NCI-H2081 (cell line): ENCODE measurements at regions not wholly inside any gene's neighbourhood (a gene's known extent, or its start where the extent isn't known, plus 50 kb on each side); places are given as distances from the start of the nearest gene placed in this dataset.
A peak's percentile ranks its signal among the peaks of the same experiment; 100 is the strongest.
"Not testable (repeated sequence)": the region's sequence is repeated elsewhere in the genome, so short reads cannot be mapped to it uniquely, and the experiment has no call there.

Experiments
- DNase-seq, 2 experiments: peaks; one replicate each; lab custom pipeline; 2025; lab: John Stamatoyannopoulos, UW

DNA sequence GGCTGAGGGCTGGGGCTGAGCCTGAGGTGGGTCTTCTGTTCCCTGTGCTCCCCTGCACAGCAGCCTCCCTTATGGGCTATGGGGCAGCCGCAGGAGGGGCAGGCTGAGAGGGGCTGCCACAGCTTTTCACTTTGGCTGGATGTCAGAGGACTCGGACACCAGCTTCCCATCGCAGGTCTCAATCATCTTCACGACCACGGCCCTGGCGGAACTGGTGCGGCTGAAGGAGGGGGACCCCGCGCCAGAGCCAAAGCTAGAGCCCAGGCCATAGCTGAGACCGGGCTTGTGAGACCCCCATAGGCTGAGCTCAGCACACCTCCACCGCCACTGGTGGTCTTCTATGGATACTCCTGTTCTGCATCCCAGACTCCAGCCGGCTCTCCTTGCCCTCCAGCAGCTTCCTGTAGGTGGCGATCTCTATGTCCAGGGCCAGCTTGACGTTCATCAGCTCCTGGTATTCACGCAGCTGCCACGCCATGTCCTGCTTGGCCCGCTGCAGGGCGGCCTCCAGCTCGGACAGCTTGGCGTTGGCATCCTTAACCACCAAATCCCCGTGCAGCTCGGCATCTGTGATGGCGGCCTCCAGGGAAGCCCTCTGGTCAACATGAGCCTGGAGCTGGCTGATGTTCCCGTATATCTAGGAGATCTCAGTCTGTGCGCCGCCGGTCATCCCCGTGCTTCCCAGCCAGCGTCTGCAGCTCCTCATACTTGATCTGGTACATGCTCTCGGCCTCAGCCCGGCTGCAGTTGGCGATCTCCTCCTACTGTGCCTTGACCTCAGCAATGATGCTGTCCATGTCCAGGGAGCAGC lies 181.7 kb upstream of the SYNPR start:
- DNase-seq, result no peak

GRCh38 chr3:63097396-63097795 lies 180.7 kb upstream of the SYNPR start:
- DNase-seq, result no peak

GRCh38 chr3:63116922-63117321 lies 161.2 kb upstream of the SYNPR start:
- no peak for DNase-seq

DNA sequence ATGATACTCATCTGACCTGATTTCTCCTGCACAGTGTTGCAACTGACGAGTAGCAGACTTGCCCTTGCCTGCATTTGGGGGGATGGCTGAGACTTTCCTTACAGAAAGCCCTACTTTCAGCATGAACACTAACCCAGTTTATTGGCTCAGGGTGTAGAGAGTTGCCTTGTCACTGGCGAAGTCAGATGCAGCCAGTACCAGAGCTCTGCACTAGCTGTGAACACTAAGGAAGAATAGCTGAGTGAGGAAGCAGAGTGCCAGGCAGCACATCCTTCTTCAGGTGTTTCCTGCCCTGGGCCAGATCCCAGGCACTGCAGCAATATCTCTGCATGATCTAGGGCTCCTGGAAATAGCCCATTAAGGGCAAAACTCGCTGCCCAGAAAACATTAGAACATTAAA lies 154.0 kb upstream of the SYNPR start:
- no peak for DNase-seq

DNA sequence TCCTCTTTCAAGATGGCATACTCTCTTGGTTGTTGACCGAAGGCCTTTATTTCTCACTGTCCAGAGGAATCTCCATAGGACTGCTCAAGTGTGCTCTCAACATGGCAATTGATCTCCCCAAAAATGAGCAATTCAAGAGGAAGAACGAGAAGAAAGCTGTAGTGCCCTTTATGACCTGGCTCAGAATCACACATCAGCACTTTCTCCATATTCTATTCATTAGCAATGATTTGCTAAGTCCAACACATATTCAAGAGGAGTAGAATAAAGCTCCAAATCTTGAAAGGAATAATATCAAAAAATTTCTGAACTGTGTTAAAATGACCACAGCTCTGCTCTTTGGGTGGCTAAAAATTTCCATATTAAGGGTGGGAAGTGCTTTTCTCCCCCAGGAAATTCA lies 151.6 kb upstream of the SYNPR start:
- no peak for DNase-seq

DNA sequence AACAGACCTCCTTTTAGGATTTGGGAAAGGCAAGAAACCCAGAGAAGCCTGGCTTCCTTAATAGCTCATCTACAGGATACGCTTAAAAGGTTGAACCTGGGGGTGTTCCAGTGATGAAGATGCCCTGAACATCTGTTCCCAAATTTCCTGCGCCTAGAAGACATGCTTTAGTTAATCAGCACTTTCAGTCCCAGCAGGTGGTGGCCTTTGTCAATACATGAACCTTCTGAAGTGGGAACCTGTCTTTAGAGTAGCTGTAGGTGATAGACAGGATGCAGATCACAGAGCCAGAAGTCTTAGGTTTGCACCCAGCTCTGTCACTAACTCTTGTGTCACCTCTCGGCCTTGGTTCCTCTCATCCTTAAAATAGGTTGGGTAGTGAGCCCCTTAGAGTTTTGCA lies 149.7 kb upstream of the SYNPR start:
- DNase-seq, result no peak

- DNase-seq, result no peak
Observed at GRCh38 chr3:63130625-63131024, 147.5 kb upstream of the SYNPR start.

DNA sequence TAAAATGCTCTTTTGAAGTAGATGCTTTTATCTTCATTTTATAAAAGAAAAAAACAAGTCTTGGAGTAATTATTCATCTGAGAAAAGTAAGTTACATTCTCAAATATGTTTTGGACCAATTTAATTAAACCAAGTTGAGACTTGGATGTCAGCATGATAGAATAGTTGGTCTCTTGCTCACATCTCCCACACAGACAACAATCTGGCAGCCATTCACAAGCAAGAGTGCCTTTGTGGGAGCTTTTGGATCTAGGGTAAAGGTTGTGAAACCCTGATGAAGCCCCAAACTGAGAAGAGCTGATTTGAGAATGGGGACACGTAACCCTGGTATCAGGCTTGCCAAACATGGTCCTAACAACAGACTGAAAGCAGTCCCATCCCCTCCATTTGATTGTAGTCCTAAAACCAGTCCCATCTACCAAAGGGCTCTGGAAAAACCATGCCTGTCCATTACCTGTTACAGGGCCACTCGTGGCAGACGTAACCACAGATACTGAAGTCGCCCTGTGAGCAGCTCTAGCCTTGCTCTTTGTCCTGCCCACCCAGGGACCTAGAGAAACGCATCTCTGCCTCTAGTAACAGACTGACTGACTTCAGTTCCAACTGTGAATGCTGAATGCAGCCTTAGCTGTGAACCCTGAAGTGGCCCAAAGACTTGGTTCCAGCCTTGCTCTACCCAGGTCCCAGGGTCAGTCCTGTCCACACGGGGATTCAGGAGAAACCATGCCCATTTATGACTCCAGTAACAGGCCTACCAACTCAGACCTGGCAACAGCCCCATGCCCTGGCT lies 145.5 kb upstream of the SYNPR start:
- no peak for DNase-seq

DNA sequence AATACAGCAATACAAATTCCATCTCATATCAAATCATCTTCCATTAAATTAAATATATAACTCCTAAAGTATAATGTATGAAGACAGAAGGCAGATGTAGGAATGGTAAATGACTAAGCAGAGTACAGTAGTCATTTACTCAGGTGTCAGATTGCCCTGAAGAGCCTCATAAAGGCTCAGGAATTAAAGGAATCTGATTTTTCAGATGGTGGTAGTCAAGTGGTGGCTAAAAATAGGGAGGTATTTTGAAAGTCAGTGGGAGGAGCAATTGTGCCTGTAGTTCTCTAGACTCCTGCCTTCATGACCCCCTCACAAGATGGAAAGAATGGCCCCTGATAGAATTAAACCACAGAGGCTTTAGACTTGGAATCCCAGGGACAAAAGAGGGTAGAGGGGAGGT lies 142.7 kb upstream of the SYNPR start:
- no peak for DNase-seq

GRCh38 chr3:63136249-63136648 lies 141.9 kb upstream of the SYNPR start:
- DNase-seq, result not testable (repeated sequence)

- no peak for DNase-seq
Observed at GRCh38 chr3:63142681-63143080, 135.4 kb upstream of the SYNPR start.

GRCh38 chr3:63146154-63146553 lies 132.0 kb upstream of the SYNPR start:
- no peak for DNase-seq

- DNase-seq, result no peak
Observed at GRCh38 chr3:63150880-63151279, 127.2 kb upstream of the SYNPR start.

- no peak for DNase-seq
Observed at GRCh38 chr3:63151897-63152296, 126.2 kb upstream of the SYNPR start.

- DNase-seq, result no peak
Observed at GRCh38 chr3:63159764-63160163, 118.3 kb upstream of the SYNPR start.

DNA sequence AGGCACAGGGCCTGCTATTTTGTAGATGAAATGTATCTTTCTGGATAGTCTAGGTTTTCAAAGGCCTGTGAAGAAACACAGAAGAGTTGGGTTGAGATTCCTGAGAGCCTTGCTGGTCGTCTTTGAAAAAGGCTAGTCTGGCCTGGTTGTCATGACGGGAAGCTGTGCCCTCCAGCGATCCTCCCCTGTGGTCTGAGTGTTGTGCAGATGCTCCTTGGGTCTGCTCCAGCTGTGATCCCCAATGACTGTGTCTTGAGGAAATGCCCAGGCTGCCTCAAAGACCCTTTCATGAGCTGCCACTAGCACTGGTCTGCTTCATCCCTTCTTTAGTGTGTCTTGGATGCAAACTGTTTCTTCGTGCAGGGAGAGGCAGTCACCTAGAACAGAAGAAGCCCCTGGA lies 111.0 kb upstream of the SYNPR start:
- DNase-seq, result no peak

- peak in 1 of 2 experiments; percentile 60 for DNase-seq
Observed at GRCh38 chr3:63168179-63168578, 109.9 kb upstream of the SYNPR start.

GRCh38 chr3:63179862-63180522 lies 98.1 kb upstream of the SYNPR start:
- DNase-seq, result no peak

- peak; percentile 21 to 51 for DNase-seq
Observed at GRCh38 chr3:63192248-63192647, 85.9 kb upstream of the SYNPR start.

DNA sequence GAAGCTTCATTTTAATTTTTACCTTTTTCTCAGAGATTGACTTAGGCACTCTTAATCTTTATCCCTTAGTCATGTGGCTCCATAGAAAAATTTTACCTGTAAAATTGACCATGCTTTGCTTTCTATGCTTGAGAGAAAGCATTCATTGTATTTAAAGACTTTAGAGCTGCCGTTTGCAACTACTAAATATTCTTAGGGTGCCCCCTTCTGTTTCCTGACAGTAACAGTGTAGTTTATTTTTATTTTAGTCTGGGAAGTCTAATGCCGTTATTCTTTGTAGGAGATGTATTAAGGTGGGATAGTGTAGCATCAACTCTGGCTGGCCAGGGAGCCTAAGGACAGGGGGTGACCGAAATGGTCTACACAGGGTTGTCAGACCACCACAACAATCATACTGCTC lies 84.5 kb upstream of the SYNPR start:
- DNase-seq, result peak; percentile 25 to 64

GRCh38 chr3:63199606-63200005 lies 78.5 kb upstream of the SYNPR start:
- DNase-seq, result no peak

DNA sequence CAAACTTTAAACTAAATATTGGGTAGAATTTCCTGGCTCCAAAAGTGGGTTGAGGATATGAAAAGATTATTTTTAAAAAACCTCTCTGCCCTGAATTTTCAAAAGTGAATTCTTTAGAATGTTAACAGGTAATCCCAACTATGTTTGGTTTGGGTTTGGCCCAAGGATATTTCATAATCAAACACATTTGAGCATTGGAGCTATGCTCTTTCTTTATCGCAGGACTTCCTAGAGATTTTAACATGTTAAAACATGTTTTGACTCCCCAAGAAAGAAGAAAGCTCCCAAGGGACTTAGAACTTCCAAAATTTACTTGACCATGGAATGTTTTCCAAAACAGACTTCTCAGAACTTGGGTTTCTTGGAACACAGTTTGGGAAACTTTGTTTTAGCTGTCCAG lies 75.6 kb upstream of the SYNPR start:
- no peak for DNase-seq

- no peak for DNase-seq
Observed at GRCh38 chr3:63207066-63207590, 71.0 kb upstream of the SYNPR start.
